ENCODE measurements at regions not wholly inside any gene's neighbourhood (a gene's known extent, or its start where the extent isn't known, plus 50 kb on each side); places are given as distances from the start of the nearest gene placed in this dataset.
"Not testable (repeated sequence)": the region's sequence is repeated elsewhere in the genome, so short reads cannot be mapped to it uniquely, and the experiment has no call there.

DNA sequence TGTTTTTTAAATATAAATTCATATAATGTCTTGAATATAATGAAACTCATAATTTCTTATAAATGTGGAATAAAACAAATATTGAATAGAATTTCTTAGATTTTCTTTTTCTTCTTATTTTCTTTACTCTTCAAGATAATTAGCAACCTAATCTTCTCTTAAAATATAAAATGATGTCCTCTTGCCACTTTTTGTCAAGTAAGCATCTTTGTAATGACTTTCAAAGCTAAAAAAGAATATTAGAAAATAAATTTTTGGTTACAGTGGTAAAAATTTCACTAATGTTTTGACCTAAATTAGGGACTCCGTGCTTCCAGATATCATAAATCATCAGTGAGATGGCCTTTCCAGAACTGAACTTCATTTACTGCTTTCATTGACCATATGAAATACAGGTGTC lies 846.4 kb downstream of the FRK start:
- DNase-seq, result no peak

- no peak for DNase-seq
Observed at GRCh38 chr6:115203381-115203780, 857.3 kb downstream of the FRK start.

DNA sequence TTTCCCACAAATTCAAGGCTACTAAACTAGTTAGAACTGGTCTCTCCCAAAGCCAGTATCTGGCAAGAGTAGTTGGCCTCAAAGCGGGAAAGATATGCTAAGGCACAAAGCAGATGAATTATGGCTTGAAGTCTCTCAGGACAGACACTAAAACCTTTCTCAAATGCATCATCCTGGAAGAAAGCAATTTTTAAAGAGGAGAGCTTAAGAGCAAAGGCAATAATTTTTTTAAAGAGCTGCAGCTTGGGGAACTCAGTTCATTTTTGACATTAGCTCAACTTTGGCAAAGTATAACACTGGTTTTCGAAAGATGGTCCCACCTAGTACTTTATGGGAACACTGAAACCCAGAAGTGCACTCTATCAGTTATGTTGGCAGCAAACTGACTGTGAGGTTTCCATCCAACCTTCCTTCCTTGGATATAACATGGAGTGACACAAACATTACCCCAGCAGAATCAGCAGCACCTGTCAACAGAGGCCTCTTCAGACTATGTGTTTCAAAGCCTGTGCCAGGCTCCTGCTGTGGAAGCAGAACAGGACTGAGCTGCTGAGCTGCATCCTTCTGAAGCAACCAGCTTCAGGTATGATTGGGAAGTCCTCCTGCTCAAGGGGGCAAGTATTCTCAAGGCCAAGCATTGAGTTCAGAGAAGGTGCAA lies 852.3 kb upstream of the HS3ST5 start:
- DNase-seq, result no peak

GRCh38 chr6:115191989-115192388 lies 849.2 kb upstream of the HS3ST5 start:
- DNase-seq, result no peak

GRCh38 chr6:115190534-115190933 lies 847.7 kb upstream of the HS3ST5 start:
- no peak for DNase-seq

DNA sequence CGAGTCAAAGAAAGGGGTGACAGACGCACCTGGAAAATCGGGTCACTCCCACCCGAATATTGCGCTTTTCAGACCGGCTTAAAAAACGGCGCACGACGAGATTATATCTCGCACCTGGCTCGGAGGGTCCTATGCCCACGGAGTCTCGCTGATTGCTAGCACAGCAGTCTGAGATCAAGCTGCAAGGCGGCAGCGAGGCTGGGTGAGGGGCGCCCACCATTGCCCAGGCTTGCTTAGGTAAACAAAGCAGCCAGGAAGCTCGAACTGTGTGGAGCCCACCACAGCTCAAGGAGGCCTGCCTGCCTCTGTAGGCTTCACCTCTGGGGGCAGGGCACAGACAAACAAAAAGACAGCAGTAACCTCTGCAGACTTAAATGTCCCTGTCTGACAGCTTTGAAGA lies 832.6 kb upstream of the HS3ST5 start:
- DNase-seq, result not testable (repeated sequence)

- DNase-seq, result not testable (repeated sequence)
Observed at GRCh38 chr6:115165912-115166311, 823.1 kb upstream of the HS3ST5 start.

GRCh38 chr6:115159733-115160132 lies 816.9 kb upstream of the HS3ST5 start:
- DNase-seq, result no peak

DNA sequence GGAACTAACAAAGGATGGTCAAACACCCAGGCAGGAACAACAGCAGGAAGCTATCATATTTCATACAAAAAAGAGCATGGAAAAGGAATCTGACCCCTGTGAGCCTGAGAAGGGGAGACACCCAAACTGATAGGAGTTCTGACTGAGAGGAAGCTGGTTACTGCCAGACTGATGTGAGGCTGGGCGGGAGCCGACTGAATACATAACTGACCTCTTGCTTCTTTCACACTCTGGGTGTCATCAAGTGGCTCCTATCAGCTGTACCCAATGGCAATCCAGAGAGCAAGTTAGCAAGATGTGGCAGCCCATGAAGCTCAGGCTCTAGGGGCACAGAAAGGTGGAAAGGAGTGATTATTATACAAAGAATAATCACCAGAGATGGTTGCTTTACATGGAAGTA lies 795.1 kb upstream of the HS3ST5 start:
- no peak for DNase-seq

DNA sequence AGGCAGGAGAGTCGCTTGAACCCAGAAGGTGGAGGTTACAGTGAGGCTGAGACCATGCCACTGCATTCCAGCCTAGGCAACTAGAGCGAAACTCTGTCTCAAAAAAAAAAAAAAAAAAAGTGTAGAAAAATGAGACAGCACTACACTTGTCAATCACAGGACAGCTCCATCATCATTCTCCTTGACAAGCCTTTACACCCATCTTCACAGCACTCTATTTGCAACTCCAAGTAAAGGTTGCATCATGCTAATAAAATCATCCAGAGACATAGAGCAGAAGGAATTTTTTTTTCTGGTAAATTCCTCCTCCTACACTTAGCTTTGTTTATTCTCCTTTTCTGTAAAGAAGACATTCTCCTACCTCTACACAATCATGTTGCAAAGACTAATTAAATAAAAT lies 791.0 kb upstream of the HS3ST5 start:
- DNase-seq, result no peak

- no peak for DNase-seq
Observed at GRCh38 chr6:115131709-115132490, 789.1 kb upstream of the HS3ST5 start.

DNA sequence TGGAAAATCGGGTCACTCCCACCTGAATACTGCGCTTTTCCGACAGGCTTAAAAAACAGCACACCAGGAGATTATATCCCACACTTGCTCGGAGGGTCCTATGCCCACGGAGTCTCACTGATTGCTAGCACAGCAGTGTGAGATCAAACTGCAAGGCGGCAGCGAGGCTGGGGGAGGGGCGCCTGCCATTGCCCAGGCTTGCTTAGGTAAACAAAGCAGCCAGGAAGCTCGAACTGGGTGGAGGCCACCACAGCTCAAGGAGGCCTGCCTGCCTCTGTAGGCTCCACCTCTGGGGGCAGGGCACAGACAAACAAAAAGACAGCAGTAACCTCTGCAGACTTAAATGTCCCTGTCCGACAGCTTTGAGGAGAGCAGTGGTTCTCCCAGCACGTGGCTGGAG lies 778.7 kb upstream of the HS3ST5 start:
- not testable (repeated sequence) for DNase-seq

- DNase-seq, result no peak
Observed at GRCh38 chr6:115120391-115120790, 777.6 kb upstream of the HS3ST5 start.

DNA sequence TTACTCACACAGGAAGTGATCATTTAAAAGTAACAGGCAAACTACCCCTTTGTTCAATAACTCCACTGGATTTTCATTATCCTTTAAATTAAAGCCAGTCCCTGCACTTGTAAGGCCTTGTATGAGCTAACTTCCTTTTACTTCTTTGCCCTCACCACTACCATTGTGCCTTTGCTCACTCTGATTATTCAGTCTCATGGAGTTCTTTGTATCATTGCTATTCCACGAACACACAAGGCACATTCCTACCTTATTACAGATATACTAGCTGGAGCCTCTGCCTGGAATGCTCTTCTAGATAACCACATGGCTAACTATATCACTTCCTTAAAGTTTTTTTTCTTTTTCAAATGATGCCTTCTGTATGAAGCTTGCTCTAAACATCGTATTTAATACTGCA lies 748.6 kb upstream of the HS3ST5 start:
- DNase-seq, result no peak

DNA sequence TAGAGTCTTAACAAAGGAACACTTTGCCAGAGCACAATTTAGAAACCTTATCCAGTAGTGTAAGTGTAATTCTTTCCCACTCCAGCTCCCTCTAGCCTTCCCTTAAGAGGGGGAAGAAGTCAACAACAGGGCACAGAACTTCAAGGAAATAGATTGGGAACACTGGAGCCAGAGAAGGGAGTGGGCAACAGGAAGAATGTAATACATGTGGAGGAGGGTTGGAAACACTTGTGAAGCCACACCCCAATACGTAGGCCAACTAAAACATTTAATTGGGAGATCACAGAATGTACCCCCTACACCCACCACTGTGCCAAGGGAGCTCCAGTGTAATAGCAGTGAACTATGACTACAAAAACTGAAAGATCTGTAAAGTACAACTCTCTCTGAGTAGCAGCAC lies 735.7 kb upstream of the HS3ST5 start:
- DNase-seq, result no peak

- DNase-seq, result no peak
Observed at GRCh38 chr6:115071962-115072361, 729.1 kb upstream of the HS3ST5 start.

- peak; percentile 2 for DNase-seq
Observed at GRCh38 chr6:115067690-115068447, 725.0 kb upstream of the HS3ST5 start.

- no peak for DNase-seq
Observed at GRCh38 chr6:115064680-115065079, 721.9 kb upstream of the HS3ST5 start.

GRCh38 chr6:115060581-115060980 lies 717.8 kb upstream of the HS3ST5 start:
- no peak for DNase-seq

GRCh38 chr6:115058414-115059211 lies 715.8 kb upstream of the HS3ST5 start:
- DNase-seq, result no peak

GRCh38 chr6:115055579-115055978 lies 712.8 kb upstream of the HS3ST5 start:
- DNase-seq, result no peak

DNA sequence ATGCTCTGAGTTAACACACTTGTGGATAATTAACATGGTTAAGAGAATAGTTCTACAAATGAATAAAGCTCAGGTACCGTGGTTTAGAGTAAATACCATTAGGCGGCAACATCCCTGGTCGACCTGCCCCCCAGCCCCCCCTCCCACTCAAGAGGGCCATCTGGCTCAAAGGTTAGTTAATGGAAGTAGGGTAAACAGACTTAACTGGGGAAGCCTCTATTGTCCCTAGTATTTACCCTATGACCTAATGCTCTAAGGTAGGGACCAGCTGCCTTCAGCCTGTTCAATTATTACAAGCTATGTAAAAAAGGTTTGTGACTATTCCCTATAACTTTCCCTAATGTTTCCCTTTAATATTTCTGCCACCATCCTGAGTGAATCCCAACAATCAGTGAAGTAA lies 711.4 kb upstream of the HS3ST5 start:
- not testable (repeated sequence) for DNase-seq

Measured in hematopoietic multipotent progenitor cell treated with erythropoietin and hydrocortisone succinate and interleukin-3 and kit ligand, for 6 days (in vitro differentiated cells).